Trophoblast cell (in vitro differentiated cells and primary cell): ENCODE measurements at regions not wholly inside any gene's neighbourhood (a gene's known extent, or its start where the extent isn't known, plus 50 kb on each side); places are given as distances from the start of the nearest gene placed in this dataset.

Source experiments
- DNase-seq, 2 donors: peaks; one replicate each; pipeline ENCODE4 v3.0.0-alpha.2; 2016
- H2AFZ ChIP-seq: 2 replicates; pipeline ENCODE4 v1.6.1; 2013; ENCODE audit warnings: low read length, moderate library complexity, mild to moderate bottlenecking; ENCODE audit not compliant: insufficient read depth, poor library complexity
- H2AK5ac ChIP-seq: 2 replicates; pipeline ENCODE4 v1.6.1; 2013; ENCODE audit warnings: mild to moderate bottlenecking, low read length
- H2BK120ac ChIP-seq: 2 replicates; pipeline ENCODE4 v1.6.1; 2013; ENCODE audit warnings: low read length, mild to moderate bottlenecking, moderate library complexity; ENCODE audit not compliant: insufficient read depth, poor library complexity
- H2BK12ac ChIP-seq: 2 replicates; pipeline ENCODE4 v1.6.1; 2013; ENCODE audit warnings: mild to moderate bottlenecking, low read length, moderate library complexity
- H2BK5ac ChIP-seq: 2 replicates; pipeline ENCODE4 v1.6.1; 2013; ENCODE audit warnings: low read length, low read depth, moderate library complexity, mild to moderate bottlenecking; ENCODE audit not compliant: poor library complexity
- H3K14ac ChIP-seq: 2 replicates; pipeline ENCODE4 v1.6.1; 2013; ENCODE audit warnings: mild to moderate bottlenecking, low read length
- H3K18ac ChIP-seq: 2 replicates; pipeline ENCODE4 v1.6.1; 2013; ENCODE audit warnings: mild to moderate bottlenecking, low read length
- H3K23ac ChIP-seq: 2 replicates; pipeline ENCODE4 v1.6.1; 2013; ENCODE audit warnings: low read length
- H3K27ac ChIP-seq: 2 replicates; pipeline ENCODE4 v1.5.1; 2013; ENCODE audit warnings: low read depth, mild to moderate bottlenecking, inconsistent platforms, low read length, moderate library complexity
- H3K27me3 ChIP-seq: 2 replicates; pipeline ENCODE4 v1.6.1; 2013; ENCODE audit warnings: inconsistent platforms, mild to moderate bottlenecking, low read length, moderate library complexity; ENCODE audit not compliant: insufficient read depth
- H3K36me3 ChIP-seq, 2 experiments: 1 replicate in 1 of 2; 2 replicates in 1 of 2; pipeline ENCODE4 v1.6.1; 2013; ENCODE audit warnings: low read length in 2 of 2, mild to moderate bottlenecking in 2 of 2, moderate library complexity in 1 of 2; ENCODE audit not compliant: insufficient read depth in 2 of 2, control insufficient read depth in 1 of 2
- H3K4ac ChIP-seq: 2 replicates; pipeline ENCODE4 v1.6.1; 2013; ENCODE audit warnings: low read depth, mild to moderate bottlenecking, low read length, moderate library complexity
- H3K4me1 ChIP-seq, 2 experiments: 1 replicate in 1 of 2; 2 replicates in 1 of 2; pipeline ENCODE4 v1.6.1; 2013; ENCODE audit warnings: low read length in 2 of 2, mild to moderate bottlenecking in 2 of 2, moderate library complexity in 1 of 2; ENCODE audit not compliant: insufficient read depth in 2 of 2, control insufficient read depth in 1 of 2
- H3K4me2 ChIP-seq: 2 replicates; pipeline ENCODE4 v1.6.1; 2013; ENCODE audit warnings: inconsistent platforms, mild to moderate bottlenecking, low read length, moderate library complexity
- H3K4me3 ChIP-seq: 2 replicates; pipeline ENCODE4 v1.5.1; 2013; ENCODE audit warnings: mild to moderate bottlenecking, low read depth, low read length, inconsistent platforms
- H3K79me1 ChIP-seq: one replicate; pipeline ENCODE4 v1.6.1; 2013; ENCODE audit warnings: low read length
- H3K79me2 ChIP-seq: 2 replicates; pipeline ENCODE4 v1.6.1; 2013; ENCODE audit warnings: low read length, mild to moderate bottlenecking; ENCODE audit not compliant: control insufficient read depth, insufficient read depth, poor library complexity
- H3K9ac ChIP-seq: 2 replicates; pipeline ENCODE4 v1.6.1; 2013; ENCODE audit warnings: mild to moderate bottlenecking, low read length
- H3K9me3 ChIP-seq: 2 replicates; pipeline ENCODE4 v1.6.1; 2013; ENCODE audit warnings: low read depth, mild to moderate bottlenecking, control low read depth, inconsistent platforms, low read length; ENCODE audit not compliant: insufficient read depth
- H4K12ac ChIP-seq: 2 replicates; pipeline ENCODE4 v1.6.1; 2013; ENCODE audit warnings: low read depth, mild to moderate bottlenecking, low read length, moderate library complexity
- H4K8ac ChIP-seq: 2 replicates; pipeline ENCODE4 v1.6.1; 2013; ENCODE audit warnings: low read depth, mild to moderate bottlenecking, low read length, moderate library complexity
- H4K91ac ChIP-seq: one replicate; pipeline ENCODE4 v1.6.1; 2013; ENCODE audit warnings: low read depth, mild to moderate bottlenecking, low read length, moderate library complexity
- WGBS: extraction: QIAGEN DNeasy Blood & Tissue Kit; methylation state at CpG from one replicate; pipeline ENCODE4 v1.1.7; 2013; ENCODE audit warnings: missing lambda C conversion rate; ENCODE audit not compliant: insufficient read length, insufficient coverage; ENCODE audit errors: extremely low coverage; 5-methylcytosine and 5-hydroxymethylcytosine counted together

- no peak overlapping the region for H4K91ac ChIP-seq
- H2BK5ac ChIP-seq, result no peak overlapping the region
- no peak overlapping the region for H3K18ac ChIP-seq
- H3K4me2 ChIP-seq, result no peak overlapping the region
- no peak overlapping the region for H2BK12ac ChIP-seq
- no peak overlapping the region for H4K8ac ChIP-seq
- no peaks in the 10 kb centered on the region for H3K79me2 ChIP-seq
- peaks cover 3% of the 10 kb centered on the region in 2 experiments for H3K4me1 ChIP-seq
- no CpG with 5 or more reads among the region's 4 CpGs for WGBS
- H4K12ac ChIP-seq, result no peak overlapping the region
- no peak overlapping the region for H3K23ac ChIP-seq
- no peak overlapping the region for H3K14ac ChIP-seq
- H3K4ac ChIP-seq, result no peak overlapping the region
- no peak overlapping the region for H3K4me3 ChIP-seq
- H2BK120ac ChIP-seq, result no peak overlapping the region
- no peak overlapping the region for H3K27ac ChIP-seq
- H2AFZ ChIP-seq, result no peak overlapping the region
- H3K36me3 ChIP-seq, result no peaks in the 10 kb centered on the region
- H3K9ac ChIP-seq, result no peak overlapping the region
- no peaks in the 10 kb centered on the region for H3K9me3 ChIP-seq
- DNase-seq, result peak; percentile 55 to 83
- peaks cover 3% of the 10 kb centered on the region for H3K79me1 ChIP-seq
- no peaks in the 10 kb centered on the region for H3K27me3 ChIP-seq
- no peak overlapping the region for H2AK5ac ChIP-seq
Observed at GRCh38 chr13:38630780-38631179, 56.1 kb upstream of the FREM2 start.

- Histone ChIP-seq H3K27me3 (no peaks in the 10 kb centered on the region), H4K91ac (no peak overlapping the region), H3K4me3 (no peak overlapping the region), H2BK120ac (no peak overlapping the region), H3K14ac (no peak overlapping the region), H4K8ac (no peak overlapping the region), H3K27ac (no peak overlapping the region), H3K79me1 (peaks cover 5% of the 10 kb centered on the region), H3K9ac (no peak overlapping the region), H3K4me2 (no peak overlapping the region), H3K36me3 (no peaks in the 10 kb centered on the region), H2AFZ (no peak overlapping the region), H3K23ac (no peak overlapping the region), H2AK5ac (no peak overlapping the region), H4K12ac (no peak overlapping the region), H2BK5ac (no peak overlapping the region), H3K9me3 (no peaks in the 10 kb centered on the region), H3K79me2 (no peaks in the 10 kb centered on the region), H3K4ac (no peak overlapping the region), H3K18ac (no peak overlapping the region), H2BK12ac (no peak overlapping the region), H3K4me1 (peaks cover 3% of the 10 kb centered on the region in 2 experiments)
- no CpG with 5 or more reads among the region's 4 CpGs for WGBS
- no peak for DNase-seq
Observed at GRCh38 chr13:38635030-38635429, 51.8 kb upstream of the FREM2 start.

- H3K23ac ChIP-seq, result no peak overlapping the region
- H3K4me1 ChIP-seq, result peaks cover 3% of the 10 kb centered on the region in 2 experiments
- no peak overlapping the region for H3K27ac ChIP-seq
- no peaks in the 10 kb centered on the region for H3K9me3 ChIP-seq
- H2BK120ac ChIP-seq, result no peak overlapping the region
- peak overlapping the region; percentile 35 for H4K91ac ChIP-seq
- H2AFZ ChIP-seq, result no peak overlapping the region
- no peak overlapping the region for H3K18ac ChIP-seq
- no CpG with 5 or more reads among the region's 3 CpGs for WGBS
- no peak overlapping the region for H4K8ac ChIP-seq
- no peak overlapping the region for H4K12ac ChIP-seq
- peak overlapping the region; percentile 25 for H3K14ac ChIP-seq
- H3K79me1 ChIP-seq, result peaks cover 5% of the 10 kb centered on the region
- H3K27me3 ChIP-seq, result no peaks in the 10 kb centered on the region
- H3K9ac ChIP-seq, result no peak overlapping the region
- no peaks in the 10 kb centered on the region for H3K36me3 ChIP-seq
- no peak overlapping the region for H2BK5ac ChIP-seq
- no peaks in the 10 kb centered on the region for H3K79me2 ChIP-seq
- H3K4me3 ChIP-seq, result no peak overlapping the region
- H2BK12ac ChIP-seq, result peak overlapping the region; percentile 87
- no peak overlapping the region for H3K4me2 ChIP-seq
- H3K4ac ChIP-seq, result no peak overlapping the region
- DNase-seq, result no peak
- peak overlapping the region; percentile 7 for H2AK5ac ChIP-seq
Observed at GRCh38 chr13:38636073-38636472, 50.8 kb upstream of the FREM2 start.

DNA sequence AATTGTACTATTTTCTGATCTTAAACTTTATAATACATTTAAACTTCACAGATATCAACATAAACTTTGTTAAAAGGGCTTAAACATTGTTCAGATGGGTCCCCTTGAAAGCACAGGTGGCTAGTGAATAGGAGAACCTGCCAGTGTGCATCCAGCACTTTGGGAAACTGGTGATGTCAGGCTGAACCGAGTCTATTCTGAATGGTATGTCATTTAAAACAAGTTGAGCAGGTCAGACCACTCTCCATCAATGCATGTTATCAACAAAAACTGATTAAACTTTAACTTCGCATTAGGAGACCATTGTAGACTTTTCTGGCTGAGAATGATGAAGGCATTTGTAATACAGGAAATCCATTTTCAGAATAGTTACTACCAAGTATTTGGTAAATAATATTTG is 50.1 kb upstream of the FREM2 start:
- Histone ChIP-seq H3K14ac (no peak overlapping the region), H2AK5ac (no peak overlapping the region), H3K79me2 (no peaks in the 10 kb centered on the region), H3K4me1 (no peaks in the 10 kb centered on the region), H3K9ac (no peak overlapping the region), H2BK12ac (no peak overlapping the region), H3K4me2 (no peak overlapping the region), H3K4ac (no peak overlapping the region), H3K27ac (no peak overlapping the region), H3K79me1 (peaks cover 5% of the 10 kb centered on the region), H4K91ac (no peak overlapping the region), H2AFZ (no peak overlapping the region), H3K18ac (no peak overlapping the region), H3K23ac (no peak overlapping the region), H3K27me3 (no peaks in the 10 kb centered on the region), H2BK120ac (no peak overlapping the region), H2BK5ac (no peak overlapping the region), H3K4me3 (no peak overlapping the region), H3K36me3 (no peaks in the 10 kb centered on the region), H4K12ac (no peak overlapping the region), H3K9me3 (no peaks in the 10 kb centered on the region), H4K8ac (no peak overlapping the region)
- DNase-seq, result peak in 1 of 2 donors; percentile 63
- WGBS, result no CpG with 5 or more reads among the region's 2 CpGs
